Fibroblast of skin of abdomen (primary cell): ENCODE measurements at regions not wholly inside any gene's neighbourhood (a gene's known extent, or its start where the extent isn't known, plus 50 kb on each side); places are given as distances from the start of the nearest gene placed in this dataset.

ENCODE experiments used
- DNase-seq: peaks from one replicate; pipeline ENCODE4 v3.0.0-alpha.2; 2013

- peak; percentile 56 for DNase-seq
Measured at GRCh38 chr1:87833166-87833565, 504.5 kb downstream of the LMO4 start.

- DNase-seq, result no peak
Measured at GRCh38 chr1:87834151-87834550, 505.5 kb downstream of the LMO4 start.

DNA sequence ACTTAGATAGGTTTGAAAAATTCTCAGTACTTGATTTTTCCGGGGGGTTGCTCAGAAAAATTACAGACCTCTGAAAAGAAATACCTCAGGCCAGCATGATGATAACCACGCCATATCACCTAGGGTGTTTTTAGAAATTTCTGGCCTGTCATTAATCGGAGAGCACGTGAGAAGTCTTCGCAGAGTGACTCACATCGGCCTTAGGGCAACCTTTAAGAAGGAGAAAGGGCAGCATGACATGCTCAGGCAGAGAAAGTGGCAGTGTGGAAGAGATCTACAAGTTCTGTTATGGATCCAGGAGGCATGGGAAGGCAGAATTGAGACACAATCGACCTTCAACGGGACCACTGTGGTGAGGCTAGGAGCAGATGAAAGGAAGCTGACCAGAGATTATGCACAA lies 506.3 kb downstream of the LMO4 start:
- no peak for DNase-seq

GRCh38 chr1:87840767-87841166 lies 512.1 kb downstream of the LMO4 start:
- no peak for DNase-seq

DNA sequence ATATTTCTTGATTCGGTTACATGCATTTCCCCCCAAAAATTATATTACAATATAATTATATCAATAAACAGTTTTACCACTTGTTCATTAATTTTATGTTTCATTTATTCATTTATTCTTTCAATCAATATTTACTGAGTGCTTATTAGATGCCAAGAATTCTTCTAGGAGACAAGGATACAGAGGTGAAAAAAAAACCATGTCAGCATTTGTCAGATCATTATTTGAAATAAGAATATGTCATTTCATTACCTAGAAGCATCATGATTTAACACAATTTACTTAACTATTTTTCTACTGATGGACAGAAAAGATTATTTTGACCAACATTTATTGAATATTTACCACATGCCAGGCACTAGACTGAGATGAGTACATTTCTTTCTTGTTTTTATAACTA lies 512.7 kb downstream of the LMO4 start:
- DNase-seq, result no peak

DNA sequence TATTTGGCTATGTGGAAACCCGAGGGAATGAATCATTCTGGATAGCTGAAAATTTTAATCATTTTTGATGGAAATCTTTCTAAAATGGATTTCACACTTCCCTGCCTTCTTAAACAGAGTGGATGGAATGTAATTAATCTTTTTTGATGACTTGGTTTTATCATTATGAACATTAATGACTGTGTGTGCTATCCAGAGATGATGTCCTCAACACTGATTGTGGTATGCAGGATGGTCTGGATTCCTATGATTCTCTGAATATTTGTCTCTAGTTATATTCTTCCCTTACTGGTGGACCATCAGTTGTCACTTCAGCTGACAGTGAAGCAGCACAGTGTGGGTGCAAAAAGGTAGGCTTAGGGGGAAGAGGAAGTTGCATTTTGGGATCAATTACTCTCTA lies 513.5 kb downstream of the LMO4 start:
- peak; percentile 45 for DNase-seq

DNA sequence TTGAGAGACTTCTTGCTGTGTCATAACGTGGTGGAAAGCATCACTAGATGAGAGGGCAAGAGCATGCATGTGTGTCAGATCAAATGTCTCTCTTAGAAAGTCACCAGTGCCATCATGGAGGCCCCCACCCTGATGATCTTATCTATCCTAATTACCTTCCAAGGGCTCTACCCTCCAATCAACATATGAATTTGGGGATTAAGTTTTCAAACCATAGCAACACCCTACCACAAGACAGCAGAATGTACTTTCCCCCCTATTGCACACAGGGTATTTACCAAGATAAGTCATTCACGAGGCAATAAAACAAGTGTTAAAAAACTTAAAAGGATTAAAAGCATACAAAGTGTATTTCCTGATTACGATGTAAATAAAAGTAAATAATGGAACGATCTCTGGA lies 515.6 kb downstream of the LMO4 start:
- no peak for DNase-seq

GRCh38 chr1:87851490-87851889 lies 522.8 kb downstream of the LMO4 start:
- no peak for DNase-seq

GRCh38 chr1:87852410-87853161 lies 523.9 kb downstream of the LMO4 start:
- DNase-seq, result no peak

GRCh38 chr1:87853576-87854351 lies 525.1 kb downstream of the LMO4 start:
- DNase-seq, result no peak

- no peak for DNase-seq
Measured at GRCh38 chr1:87863317-87863716, 534.6 kb downstream of the LMO4 start.

DNA sequence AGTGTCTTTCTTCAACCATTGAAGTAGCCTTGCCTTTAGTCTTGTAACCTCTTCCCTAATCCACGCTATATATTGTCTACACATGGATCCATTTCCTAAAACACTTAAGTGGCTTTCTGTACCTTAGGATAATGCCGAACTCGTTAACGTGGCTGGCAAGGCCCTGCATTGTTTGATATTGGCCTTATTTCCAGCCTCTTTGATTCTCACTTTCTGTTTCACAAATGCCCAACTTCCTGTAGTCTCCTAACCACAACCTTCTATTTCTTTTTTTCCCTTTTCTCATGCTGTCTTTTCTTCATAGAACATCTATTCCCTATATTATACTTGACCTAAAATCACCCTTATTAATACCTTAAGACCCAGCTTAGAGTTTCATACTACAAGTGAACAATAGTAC lies 536.0 kb downstream of the LMO4 start:
- DNase-seq, result no peak

DNA sequence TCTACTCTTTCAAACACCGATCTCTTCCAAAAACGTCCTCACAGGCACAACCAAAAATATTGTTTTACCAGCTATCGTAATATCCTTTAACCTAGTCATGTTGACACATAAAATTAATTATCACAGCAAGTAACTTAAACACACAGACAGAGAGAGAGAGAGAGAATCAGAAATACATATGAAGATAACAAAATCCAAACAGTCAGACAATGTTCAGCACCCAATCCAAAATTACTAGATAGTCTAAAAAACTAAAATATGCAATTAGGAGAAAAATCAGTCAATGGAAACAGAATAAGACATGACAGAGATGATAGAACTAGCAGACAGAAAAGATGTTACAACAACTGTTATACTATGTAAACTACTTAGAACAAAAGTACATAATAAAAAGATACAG lies 537.7 kb downstream of the LMO4 start:
- DNase-seq, result no peak

- peak; percentile 17 for DNase-seq
Measured at GRCh38 chr1:87867626-87868025, 538.9 kb downstream of the LMO4 start.

GRCh38 chr1:87869567-87869966 lies 540.9 kb downstream of the LMO4 start:
- DNase-seq, result peak; percentile 58

- no peak for DNase-seq
Measured at GRCh38 chr1:87872189-87872588, 543.5 kb downstream of the LMO4 start.

DNA sequence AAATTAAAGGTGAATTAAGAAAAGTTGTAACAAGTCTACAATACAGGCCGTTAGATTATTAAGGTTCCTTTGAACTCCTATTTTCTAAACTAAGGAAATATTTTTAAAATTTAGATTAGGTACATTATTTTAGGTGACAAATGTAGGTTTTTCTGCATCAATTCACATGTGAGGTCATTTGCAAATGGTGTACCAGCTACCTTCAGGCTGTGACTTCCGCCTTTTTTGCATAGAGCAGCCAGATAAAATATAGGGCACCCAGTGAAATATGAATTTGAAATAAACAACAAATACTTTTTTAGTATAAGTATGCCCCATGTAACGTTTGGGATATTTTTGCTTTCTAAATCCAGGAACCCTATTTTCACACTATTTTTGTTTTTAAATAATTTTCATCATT lies 544.0 kb downstream of the LMO4 start:
- no peak for DNase-seq

DNA sequence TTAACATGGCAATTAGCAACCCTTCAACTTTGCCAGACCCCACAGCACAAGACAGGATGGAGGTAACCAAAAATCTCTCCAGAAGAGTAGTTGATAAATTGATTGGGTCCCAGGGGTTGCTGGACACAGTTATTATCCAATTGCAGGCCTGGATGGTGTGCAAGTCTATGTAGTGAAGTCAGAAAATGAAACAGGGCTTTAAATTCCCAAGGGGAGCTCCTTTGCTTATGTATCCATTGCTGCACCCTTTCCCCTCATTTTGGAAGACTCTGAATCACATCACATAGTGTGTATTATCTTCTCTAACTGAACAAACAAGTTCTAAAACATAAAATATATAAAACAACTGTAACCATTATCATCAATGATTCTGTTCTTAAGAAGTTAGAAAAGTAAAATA lies 550.2 kb downstream of the LMO4 start:
- DNase-seq, result no peak

GRCh38 chr1:87880098-87880760 lies 551.5 kb downstream of the LMO4 start:
- peak; percentile 8 for DNase-seq

DNA sequence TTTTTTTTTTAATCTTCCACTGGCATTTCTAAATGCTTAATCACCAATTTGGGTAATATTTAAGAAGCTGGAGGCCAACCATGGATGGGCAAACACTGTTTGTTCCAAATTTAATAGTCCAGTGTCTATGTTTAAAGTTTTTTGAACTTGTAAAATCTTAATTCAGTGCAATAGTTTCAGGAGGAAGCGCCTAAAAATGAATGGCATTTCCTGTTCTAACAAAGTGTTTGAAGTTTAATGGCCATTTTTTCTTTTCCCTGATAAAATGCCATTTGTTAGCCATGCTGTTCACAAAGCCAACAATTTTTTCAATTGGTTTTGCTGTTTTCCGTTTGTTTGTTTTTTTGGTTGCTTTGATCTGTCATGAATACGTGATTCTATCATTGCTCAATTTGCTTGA lies 552.1 kb downstream of the LMO4 start:
- peak; percentile 29 for DNase-seq

GRCh38 chr1:87883906-87884305 lies 555.2 kb downstream of the LMO4 start:
- DNase-seq, result no peak

- no peak for DNase-seq
Measured at GRCh38 chr1:87884581-87884980, 555.9 kb downstream of the LMO4 start.

- DNase-seq, result no peak
Measured at GRCh38 chr1:87885278-87886025, 556.8 kb downstream of the LMO4 start.
